GM23338 (cell line): ENCODE measurements at regions not wholly inside any gene's neighbourhood (a gene's known extent, or its start where the extent isn't known, plus 50 kb on each side); places are given as distances from the start of the nearest gene placed in this dataset.

Experiments used
- ATAC-seq: fragments of 200-7000 bp; cut with Tn5 transposase; 3 replicates; pipeline ENCODE4 v1.9.1; 2020
- DNase-seq: peaks from one replicate; pipeline ENCODE4 v3.0.0-alpha.2; 2015; ENCODE audit warnings: low spot score
- H2AFZ ChIP-seq: fragments of 200-600 bp; sonication (generic); 2 replicates; pipeline ENCODE4 v1.8.0; 2016; ENCODE audit warnings: antibody characterized with exemption, mild to moderate bottlenecking, moderate library complexity
- H3F3A ChIP-seq: fragments of 200-600 bp; sonication (generic); replicated peaks from 2 replicates; pipeline ENCODE4 v1.8.0; 2017; ENCODE audit warnings: antibody characterized with exemption, mixed run types, low read depth
- H3K27ac ChIP-seq: fragments of 200-600 bp; sonication (generic); 2 replicates; pipeline ENCODE4 v1.6.1; 2016; ENCODE audit warnings: low read depth
- H3K27me3 ChIP-seq: fragments of 200-600 bp; sonication (generic); 2 replicates; pipeline ENCODE4 v1.8.0; 2016; ENCODE audit warnings: mild to moderate bottlenecking, mixed run types, moderate library complexity; ENCODE audit not compliant: insufficient read depth
- H3K36me3 ChIP-seq: fragments of 200-600 bp; sonication (generic); 2 replicates; pipeline ENCODE4 v1.8.0; 2016; ENCODE audit warnings: mild to moderate bottlenecking; ENCODE audit not compliant: insufficient read depth
- H3K4me1 ChIP-seq: fragments of 200-600 bp; sonication (generic); 2 replicates; pipeline ENCODE4 v1.8.0; 2016; ENCODE audit warnings: mild to moderate bottlenecking, moderate library complexity; ENCODE audit not compliant: insufficient read depth
- H3K4me2 ChIP-seq: fragments of 200-600 bp; sonication (generic); 2 replicates; pipeline ENCODE4 v1.7.1; 2017; ENCODE audit warnings: mixed run types
- H3K4me3 ChIP-seq: fragments of 200-600 bp; sonication (generic); 2 replicates; pipeline ENCODE4 v1.6.1; 2016; ENCODE audit warnings: mixed run types
- H3K79me2 ChIP-seq: fragments of 200-600 bp; sonication (generic); replicated peaks from 2 replicates; pipeline ENCODE4 v1.8.0; 2017; ENCODE audit warnings: mild to moderate bottlenecking; ENCODE audit not compliant: insufficient read depth
- H3K9me2 ChIP-seq: fragments of 200-600 bp; sonication (generic); 2 replicates; pipeline ENCODE4 v1.8.0; 2017; ENCODE audit not compliant: insufficient read depth
- H4K20me1 ChIP-seq: fragments of 200-600 bp; sonication (generic); replicated peaks from 2 replicates; pipeline ENCODE4 v1.8.0; 2017; ENCODE audit warnings: mild to moderate bottlenecking; ENCODE audit not compliant: insufficient read depth
- H3K27ac Mint-ChIP-seq: 2 replicates; pipeline ENCODE4 v1.8.0; 2020; ENCODE audit warnings: inconsistent platforms, mild to moderate bottlenecking, moderate library complexity, mixed read lengths
- H3K27me3 Mint-ChIP-seq: 3 replicates; pipeline ENCODE4 v1.8.0; 2022; ENCODE audit warnings: low read depth, mild to moderate bottlenecking, moderate library complexity, mixed read lengths, inconsistent platforms; ENCODE audit not compliant: insufficient read depth, poor library complexity
- H3K36me3 Mint-ChIP-seq: 3 replicates; pipeline ENCODE4 v1.8.0; 2021; ENCODE audit warnings: low read depth, mild to moderate bottlenecking, inconsistent platforms, moderate library complexity, mixed read lengths
- H3K4me1 Mint-ChIP-seq: 3 replicates; pipeline ENCODE4 v1.8.0; 2020; ENCODE audit warnings: mild to moderate bottlenecking, inconsistent platforms, mixed read lengths
- H3K4me3 Mint-ChIP-seq: 3 replicates; pipeline ENCODE4 v1.8.0; 2021; ENCODE audit warnings: moderate library complexity, mild to moderate bottlenecking, inconsistent platforms, mixed read lengths
- H3K9me3 Mint-ChIP-seq: 3 replicates; pipeline ENCODE4 v1.8.0; 2020; ENCODE audit warnings: moderate library complexity, mild to moderate bottlenecking, inconsistent platforms, mixed read lengths
- CREB1 ChIP-seq: fragments of 250-450 bp; sonication (Bioruptor Pico); IDR thresholded peaks from 2 replicates; pipeline ENCODE4 v1.5.0; 2020; ENCODE audit warnings: low read depth, mild to moderate bottlenecking, moderate library complexity
- CTCF ChIP-seq, 2 experiments: fragments of 200-600 bp in 1 of 2; sonication (generic) in 1 of 2; conservative IDR thresholded peaks; 2 replicates each; pipeline versions ENCODE4 v1.5.1 to v1.6.1; 2016 to 2017; ENCODE audit warnings: antibody characterized with exemption in 2 of 2, low read depth in 2 of 2, mild to moderate bottlenecking in 2 of 2, moderate library complexity in 1 of 2
- ETS1 ChIP-seq: IDR thresholded peaks from 2 replicates; pipeline ENCODE4 v1.6.1; 2016; ENCODE audit warnings: antibody characterized with exemption
- EZH2 ChIP-seq: fragments of 200-600 bp; sonication (generic); IDR thresholded peaks from one replicate; pipeline ENCODE4 v1.8.0; 2017; ENCODE audit warnings: antibody characterized with exemption, mild to moderate bottlenecking, low read depth; ENCODE audit not compliant: unreplicated experiment
- EZH2phosphoT487 ChIP-seq: fragments of 200-600 bp; sonication (generic); IDR thresholded peaks from one replicate; pipeline ENCODE4 v1.8.1; 2018; ENCODE audit warnings: antibody characterized with exemption; ENCODE audit not compliant: unreplicated experiment
- JUNB ChIP-seq: IDR thresholded peaks from one replicate; pipeline ENCODE4 v1.6.1; 2016; ENCODE audit warnings: antibody characterized with exemption; ENCODE audit not compliant: unreplicated experiment
- NANOG ChIP-seq: IDR thresholded peaks from 2 replicates; pipeline ENCODE4 v1.6.1; 2016; ENCODE audit warnings: antibody characterized with exemption, borderline replicate concordance
- REST ChIP-seq: IDR thresholded peaks from one replicate; pipeline ENCODE4 v1.6.1; 2018; ENCODE audit warnings: antibody characterized with exemption; ENCODE audit not compliant: unreplicated experiment
- STAT1 ChIP-seq: IDR thresholded peaks from one replicate; pipeline ENCODE4 v1.6.1; 2016; ENCODE audit warnings: antibody characterized with exemption; ENCODE audit not compliant: unreplicated experiment
- ZNF114 ChIP-seq: fragments of 250-450 bp; sonication (Bioruptor Pico); IDR thresholded peaks from 2 replicates; pipeline ENCODE4 v1.5.0; 2020; ENCODE audit warnings: mild to moderate bottlenecking, moderate library complexity
- ZNF331 ChIP-seq: fragments of 250-450 bp; sonication (Bioruptor Pico); IDR thresholded peaks from 2 replicates; pipeline ENCODE4 v1.5.0; 2020; ENCODE audit warnings: low read depth, mild to moderate bottlenecking, moderate library complexity
- ZNF462 ChIP-seq: fragments of 250-450 bp; sonication (Bioruptor Pico); IDR thresholded peaks from 2 replicates; pipeline ENCODE4 v1.5.0; 2020; ENCODE audit warnings: mild to moderate bottlenecking, moderate library complexity

GRCh38 chr5:103436656-103437055 is 125.9 kb downstream of the NUDT12 start (continued):
- no peak for TF ChIP-seq ZNF462 (CRISPR knock-in tag)
- TF ChIP-seq CTCF (conservative IDR thresholded peaks at IDR 0.05; ENCODE audit: low read depth in 2 of 2), result no peak
- TF ChIP-seq STAT1, result no peak
- no peak for TF ChIP-seq EZH2

GRCh38 chr5:103436112-103436511 is 126.5 kb downstream of the NUDT12 start:
- H3K79me2 ChIP-seq, result no peaks in the 10 kb centered on the region
- no peak overlapping the region for H3K4me3 Mint-ChIP-seq
- TF ChIP-seq EZH2 (no peak), JUNB (no peak), ETS1 (no peak), ZNF331 (CRISPR knock-in tag) (no peak), CREB1 (CRISPR knock-in tag) (no peak), STAT1 (no peak), ZNF114 (CRISPR knock-in tag) (no peak), EZH2phosphoT487 (no peak), REST (no peak), NANOG (no peak)

More at GRCh38 chr5:103436112-103436511, 126.5 kb downstream of the NUDT12 start:
- Mint-ChIP-seq H3K27ac (no peak overlapping the region), H3K4me1 (peaks cover 7% of the 10 kb centered on the region; the same call in 2 of the 3 replicates), H3K36me3 (no peaks in the 10 kb centered on the region), H3K9me3 (no peaks in the 10 kb centered on the region), H3K27me3 (peaks cover 1% of the 10 kb centered on the region)
- Histone ChIP-seq H3K4me1 (no peaks in the 10 kb centered on the region), H3K27ac (no peak overlapping the region), H2AFZ (no peak overlapping the region), H3K9me2 (no peaks in the 10 kb centered on the region), H3K27me3 (no peaks in the 10 kb centered on the region), H3K36me3 (no peaks in the 10 kb centered on the region), H3K4me3 (no peak overlapping the region), H3K4me2 (no peak overlapping the region), H3F3A (no peaks in the 10 kb centered on the region), H4K20me1 (no peaks in the 10 kb centered on the region)
- ATAC-seq, result no peak
- DNase-seq, result no peak
